ENCODE measurements at regions not wholly inside any gene's neighbourhood (a gene's known extent, or its start where the extent isn't known, plus 50 kb on each side); places are given as distances from the start of the nearest gene placed in this dataset.

- Mint-ChIP-seq H3K27ac (ENCODE audit: unreplicated experiment) (no peak overlapping the region), H3K4me3 (ENCODE audit: unreplicated experiment) (no peak overlapping the region), H3K4me1 (ENCODE audit: low read depth, unreplicated experiment) (peaks cover under 1% of the 10 kb centered on the region)
These were observed 91.5 kb upstream of the FAM47A start for GRCh38 chrX:34223574-34223973.

DNA sequence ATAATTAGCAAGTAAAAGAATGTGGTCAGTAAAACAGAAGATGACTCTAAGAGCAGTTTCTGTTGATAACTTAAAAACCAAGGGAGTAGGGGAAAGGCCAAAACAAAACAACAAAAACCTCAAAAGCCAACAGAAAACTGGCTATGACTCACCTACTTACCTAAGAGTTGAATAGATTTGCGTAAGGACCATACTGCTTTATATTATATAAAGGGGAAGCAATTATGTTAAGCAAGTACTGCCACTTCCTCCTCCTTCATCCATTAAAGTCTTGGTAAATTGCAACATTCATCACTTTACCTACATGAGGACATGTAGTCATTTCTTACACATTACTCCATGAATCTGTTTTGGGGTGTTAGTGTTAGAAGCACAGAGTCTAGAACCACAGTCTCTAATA is 85.9 kb upstream of the FAM47A start:
- Histone ChIP-seq H3K9me3 (no peaks in the 10 kb centered on the region), H3K36me3 (ENCODE audit: control insufficient read depth, insufficient read depth, low read length) (no peaks in the 10 kb centered on the region), H3K4me3 (ENCODE audit: low read depth, low read length) (no peak overlapping the region), H3K27me3 (replicated peaks; ENCODE audit: control insufficient read depth, insufficient read depth, low read length) (no peaks in the 10 kb centered on the region), H3K4me1 (no peaks in the 10 kb centered on the region)
- Mint-ChIP-seq H3K27me3 (ENCODE audit: insufficient read depth, unreplicated experiment) (no peaks in the 10 kb centered on the region), H3K27ac (ENCODE audit: unreplicated experiment) (no peak overlapping the region), H3K9me3 (ENCODE audit: unreplicated experiment) (no peaks in the 10 kb centered on the region), H3K36me3 (ENCODE audit: insufficient read depth, unreplicated experiment) (no peaks in the 10 kb centered on the region), H3K4me3 (ENCODE audit: unreplicated experiment) (no peak overlapping the region), H3K4me1 (ENCODE audit: low read depth, unreplicated experiment) (no peaks in the 10 kb centered on the region)
- TF ChIP-seq, protein P1, sequence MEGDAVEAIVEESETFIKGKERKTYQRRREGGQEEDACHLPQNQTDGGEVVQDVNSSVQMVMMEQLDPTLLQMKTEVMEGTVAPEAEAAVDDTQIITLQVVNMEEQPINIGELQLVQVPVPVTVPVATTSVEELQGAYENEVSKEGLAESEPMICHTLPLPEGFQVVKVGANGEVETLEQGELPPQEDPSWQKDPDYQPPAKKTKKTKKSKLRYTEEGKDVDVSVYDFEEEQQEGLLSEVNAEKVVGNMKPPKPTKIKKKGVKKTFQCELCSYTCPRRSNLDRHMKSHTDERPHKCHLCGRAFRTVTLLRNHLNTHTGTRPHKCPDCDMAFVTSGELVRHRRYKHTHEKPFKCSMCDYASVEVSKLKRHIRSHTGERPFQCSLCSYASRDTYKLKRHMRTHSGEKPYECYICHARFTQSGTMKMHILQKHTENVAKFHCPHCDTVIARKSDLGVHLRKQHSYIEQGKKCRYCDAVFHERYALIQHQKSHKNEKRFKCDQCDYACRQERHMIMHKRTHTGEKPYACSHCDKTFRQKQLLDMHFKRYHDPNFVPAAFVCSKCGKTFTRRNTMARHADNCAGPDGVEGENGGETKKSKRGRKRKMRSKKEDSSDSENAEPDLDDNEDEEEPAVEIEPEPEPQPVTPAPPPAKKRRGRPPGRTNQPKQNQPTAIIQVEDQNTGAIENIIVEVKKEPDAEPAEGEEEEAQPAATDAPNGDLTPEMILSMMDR (IDR thresholded peaks at IDR 0.05; ENCODE audit: insufficient read depth in 1 of 2, low read depth in 1 of 2, low read length in 1 of 2, severe bottlenecking in 1 of 2, unreplicated experiment in 1 of 2) = no peak
- no peak for DNase-seq
- intact Hi-C loops (cut with micrococcal nuclease; ENCODE audit: unreplicated experiment) = no loop called here
- ChIA-PET POLR2A (no interaction called here), CTCF (no interaction called here)
- BruUV-seq (replicated peaks) = no TSS peak

More at GRCh38 chrX:34223574-34223973, 91.5 kb upstream of the FAM47A start:
- no peaks in the 10 kb centered on the region for H3K36me3 ChIP-seq (ENCODE audit: control insufficient read depth, insufficient read depth, low read length)
- ChIA-PET CTCF (no interaction called here), POLR2A (no interaction called here)
- no peaks in the 10 kb centered on the region; the same call in 1 of the 2 replicates for H3K4me1 ChIP-seq
- TF ChIP-seq, protein P1 (IDR thresholded peaks at IDR 0.05; ENCODE audit: insufficient read depth in 1 of 2, low read depth in 1 of 2, low read length in 1 of 2, severe bottlenecking in 1 of 2, unreplicated experiment in 1 of 2) = no peak
- Mint-ChIP-seq H3K27me3 (ENCODE audit: insufficient read depth, unreplicated experiment) (no peaks in the 10 kb centered on the region), H3K9me3 (ENCODE audit: unreplicated experiment) (no peaks in the 10 kb centered on the region), H3K36me3 (ENCODE audit: insufficient read depth, unreplicated experiment) (no peaks in the 10 kb centered on the region)
- H3K27me3 ChIP-seq (replicated peaks; ENCODE audit: control insufficient read depth, insufficient read depth, low read length) = no peaks in the 10 kb centered on the region
- intact Hi-C loops (cut with micrococcal nuclease; ENCODE audit: unreplicated experiment) = no loop called here
- BruUV-seq (replicated peaks) = no TSS peak
- no peaks in the 10 kb centered on the region for H3K9me3 ChIP-seq
- H3K4me3 ChIP-seq (ENCODE audit: low read depth, low read length) = no peak overlapping the region
- no peak for DNase-seq

GRCh38 chrX:34197946-34198345 is 65.8 kb upstream of the FAM47A start:
- DNase-seq = no peak
- H3K36me3 ChIP-seq (ENCODE audit: control insufficient read depth, insufficient read depth, low read length) = no peaks in the 10 kb centered on the region
- H3K4me1 ChIP-seq = no peaks in the 10 kb centered on the region
- TF ChIP-seq, protein P1 (IDR thresholded peaks at IDR 0.05; ENCODE audit: insufficient read depth in 1 of 2, low read depth in 1 of 2, low read length in 1 of 2, severe bottlenecking in 1 of 2, unreplicated experiment in 1 of 2) = no peak
- BruUV-seq (replicated peaks) = no TSS peak
- intact Hi-C loops (cut with micrococcal nuclease; ENCODE audit: unreplicated experiment) = no loop called here
- no peaks in the 10 kb centered on the region for H3K36me3 Mint-ChIP-seq (ENCODE audit: insufficient read depth, unreplicated experiment)
- ChIA-PET POLR2A (no interaction called here), CTCF (no interaction called here)
- no peaks in the 10 kb centered on the region for H3K4me1 Mint-ChIP-seq (ENCODE audit: low read depth, unreplicated experiment)
- no peak overlapping the region for H3K4me3 ChIP-seq (ENCODE audit: low read depth, low read length)
- H3K4me3 Mint-ChIP-seq (ENCODE audit: unreplicated experiment) = no peak overlapping the region
- H3K27me3 ChIP-seq (replicated peaks; ENCODE audit: control insufficient read depth, insufficient read depth, low read length) = no peaks in the 10 kb centered on the region
- no peak overlapping the region for H3K27ac Mint-ChIP-seq (ENCODE audit: unreplicated experiment)
- H3K9me3 Mint-ChIP-seq (ENCODE audit: unreplicated experiment) = no peaks in the 10 kb centered on the region
- H3K27me3 Mint-ChIP-seq (ENCODE audit: insufficient read depth, unreplicated experiment) = no peaks in the 10 kb centered on the region
- H3K9me3 ChIP-seq = no peaks in the 10 kb centered on the region

All from Caco-2 (cell line).